A549 (cell line): ENCODE measurements at regions not wholly inside any gene's neighbourhood (a gene's known extent, or its start where the extent isn't known, plus 50 kb on each side); places are given as distances from the start of the nearest gene placed in this dataset.

Experiments
- ATAC-seq, 2 experiments: fragments of 200-7000 bp in 1 of 2; fragments of >200 bp in 1 of 2; cut with Nextera tagmentation in 1 of 2; cut with Tn5 transposase in 1 of 2; 3 replicates each; pipeline versions ENCODE4 v1.8.0 to v1.9.1; 2018 to 2020; ENCODE audit warnings: mild to moderate bottlenecking in 1 of 2, moderate library complexity in 1 of 2
- CTCF ChIA-PET: fragments of 300-600 bp; sonication (Branson Sonifier 250); formaldehyde crosslinking; extraction: SDS; loops from one replicate; lab custom pipeline; 2021; ENCODE audit warnings: antibody characterized with exemption, inconsistent platforms; lab: Yijun Ruan, JAX
- POLR2A ChIA-PET: fragments of 350-600 bp; formaldehyde crosslinking; extraction: SDS; loops from one replicate; lab custom pipeline; 2021; ENCODE audit warnings: antibody characterized with exemption, inconsistent platforms; lab: Yijun Ruan, JAX
- DNase-seq, 2 experiments: peaks; one replicate each; pipeline versions ENCODE4 v3.0.0 to v3.0.0-alpha.2; 2011 to 2016; ENCODE audit warnings: low read depth in 1 of 2, low spot score in 1 of 2
- FAIRE-seq: peaks from 2 replicates; lab custom pipeline; 2011; peaks lifted over from hg19 to GRCh38; lab: Jason Lieb, UNC
- H3K27ac ChIP-seq, 2 experiments: fragments of >200 bp; sonication (Bioruptor Twin); formaldehyde crosslinking; 3 replicates each; pipeline ENCODE4 v1.5.1; 2016 to 2017
- H3K4me1 ChIP-seq: fragments of >200 bp; sonication (Bioruptor Twin); formaldehyde crosslinking; 3 replicates; pipeline ENCODE4 v1.6.1; 2016
- H3K4me2 ChIP-seq: fragments of >200 bp; sonication (Bioruptor Twin); formaldehyde crosslinking; 3 replicates; pipeline ENCODE4 v1.6.1; 2016
- H3K4me3 ChIP-seq: fragments of >200 bp; sonication (Bioruptor Twin); formaldehyde crosslinking; 3 replicates; pipeline ENCODE4 v1.5.1; 2016
- H3K9me3 ChIP-seq: fragments of >200 bp; sonication (Bioruptor Twin); formaldehyde crosslinking; 3 replicates; pipeline ENCODE4 v1.6.1; 2016
- CEBPB ChIP-seq, 2 experiments: fragments of >200 bp in 1 of 2; sonication (Bioruptor Twin) in 1 of 2; formaldehyde crosslinking in 1 of 2; IDR thresholded peaks; 2 replicates each; pipeline ENCODE4 v1.6.1; 2012 to 2016
- CHD2 ChIP-seq: fragments of 150-350 bp; IDR thresholded peaks from 2 replicates; pipeline ENCODE4 v1.6.1; 2014; ENCODE audit warnings: low read length; ENCODE audit not compliant: partially characterized antibody
- EHF ChIP-seq: fragments of 250-450 bp; sonication (Bioruptor Pico); IDR thresholded peaks from 2 replicates; pipeline ENCODE4 v1.5.0; 2020; ENCODE audit warnings: mild to moderate bottlenecking
- EP300 ChIP-seq, 2 experiments: fragments of >200 bp; sonication (Bioruptor Twin); formaldehyde crosslinking; IDR thresholded peaks; 2 replicates in 1 of 2; 3 replicates in 1 of 2; pipeline ENCODE4 v1.6.1; 2016 to 2017
- FOSB ChIP-seq: fragments of 250-450 bp; sonication (Bioruptor Pico); IDR thresholded peaks from 2 replicates; pipeline ENCODE4 v1.5.0; 2020; ENCODE audit warnings: mild to moderate bottlenecking, moderate library complexity
- HOXA7 ChIP-seq: fragments of 250-450 bp; sonication (Bioruptor Pico); IDR thresholded peaks from 2 replicates; pipeline ENCODE4 v1.5.0; 2020; ENCODE audit warnings: mild to moderate bottlenecking, moderate library complexity
- JUN ChIP-seq, 2 experiments: fragments of >200 bp; sonication (Bioruptor Twin); formaldehyde crosslinking; IDR thresholded peaks; 2 replicates in 1 of 2; 3 replicates in 1 of 2; pipeline ENCODE4 v1.6.1; 2016 to 2017
- KDM1A ChIP-seq: fragments of 200-600 bp; sonication (generic); IDR thresholded peaks from 2 replicates; pipeline ENCODE4 v1.6.1; 2016; ENCODE audit warnings: low read depth, mild to moderate bottlenecking
- NPAS2 ChIP-seq: fragments of 250-450 bp; sonication (Bioruptor Pico); IDR thresholded peaks from 2 replicates; pipeline ENCODE4 v1.8.0; 2022; ENCODE audit warnings: mild to moderate bottlenecking, moderate library complexity, borderline replicate concordance
- NR3C1 ChIP-seq: fragments of >200 bp; sonication (Bioruptor Twin); formaldehyde crosslinking; IDR thresholded peaks from 3 replicates; pipeline ENCODE4 v1.6.1; 2017
- PBX3 ChIP-seq: IDR thresholded peaks from 2 replicates; pipeline ENCODE4 v1.6.1; 2012
- PHF8 ChIP-seq: fragments of 200-600 bp; sonication (generic); IDR thresholded peaks from 2 replicates; pipeline ENCODE4 v1.6.1; 2016; ENCODE audit warnings: low read depth, mild to moderate bottlenecking, antibody characterized with exemption, moderate library complexity, borderline replicate concordance
- POLR2AphosphoS2 ChIP-seq: conservative IDR thresholded peaks from 2 replicates; pipeline ENCODE4 v1.6.1; 2012; ENCODE audit warnings: low read length, improper control_type of control experiment, inconsistent platforms
- RAD21 ChIP-seq, 2 experiments: fragments of >200 bp in 1 of 2; sonication (Bioruptor Twin) in 1 of 2; formaldehyde crosslinking in 1 of 2; IDR thresholded peaks in 1 of 2; conservative IDR thresholded peaks in 1 of 2; 2 replicates in 1 of 2; 3 replicates in 1 of 2; pipeline ENCODE4 v1.6.1; 2012 to 2018; ENCODE audit warnings: inconsistent platforms in 1 of 2
- RARB ChIP-seq: fragments of 250-450 bp; sonication (Bioruptor Pico); IDR thresholded peaks from 2 replicates; pipeline ENCODE4 v1.8.0; 2021; ENCODE audit warnings: mild to moderate bottlenecking, moderate library complexity
- RCOR1 ChIP-seq: fragments of 150-350 bp; IDR thresholded peaks from 2 replicates; pipeline ENCODE4 v1.6.1; 2014; ENCODE audit warnings: antibody characterized with exemption, low read length, low read depth
- REST ChIP-seq: fragments of 200-600 bp; sonication (generic); IDR thresholded peaks from 2 replicates; pipeline ENCODE4 v1.6.1; 2016; ENCODE audit warnings: antibody characterized with exemption, mild to moderate bottlenecking, moderate library complexity
- SMC3 ChIP-seq: fragments of >200 bp; sonication (Bioruptor Twin); formaldehyde crosslinking; IDR thresholded peaks from 3 replicates; pipeline ENCODE4 v1.6.1; 2018; ENCODE audit warnings: inconsistent platforms
- TFCP2L1 ChIP-seq: fragments of 250-450 bp; sonication (Bioruptor Pico); IDR thresholded peaks from 2 replicates; pipeline ENCODE4 v1.5.0; 2021; ENCODE audit warnings: mild to moderate bottlenecking
- ZSCAN20 ChIP-seq: fragments of 250-450 bp; sonication (Bioruptor Pico); IDR thresholded peaks from 2 replicates; pipeline ENCODE4 v1.8.0; 2022; ENCODE audit warnings: mild to moderate bottlenecking, moderate library complexity
- WGBS: methylation state at CpG from one replicate; pipeline ENCODE4 v1.1.6; 2017; ENCODE audit errors: missing lambda C conversion rate; 5-methylcytosine and 5-hydroxymethylcytosine counted together

GRCh38 chr22:27680636-27681035, 120.9 kb downstream of the MN1 start:
- no peaks in the 10 kb centered on the region; the same call in 2 of the 3 replicates for H3K4me1 ChIP-seq
- ChIA-PET POLR2A (no interaction called here), CTCF (no interaction called here)
- H3K4me2 ChIP-seq: no peak overlapping the region
- TF ChIP-seq RARB (CRISPR knock-in tag): no peak
- TF ChIP-seq RCOR1: no peak
- TF ChIP-seq RAD21 (conservative IDR thresholded peaks at IDR 0.05 in 1 of 2, IDR thresholded peaks at IDR 0.05 in 1 of 2): no peak
- H3K9me3 ChIP-seq: no peaks in the 10 kb centered on the region
- no peak overlapping the region for H3K27ac ChIP-seq
- DNase-seq (no peak), FAIRE-seq (no peak), ATAC-seq (no peak)
- no peak overlapping the region for H3K4me3 ChIP-seq
- WGBS: 77% methylated on average over 7 of the region's 7 CpGs

- no peak for ATAC-seq
- Histone ChIP-seq H3K4me1 (peaks cover 4% of the 10 kb centered on the region), H3K27ac (no peak overlapping the region), H3K9me3 (no peaks in the 10 kb centered on the region), H3K4me3 (no peak overlapping the region), H3K4me2 (no peak overlapping the region)
- ChIA-PET POLR2A (no interaction called here), CTCF (interaction anchor here (1.3 kb wide), 1 partner anchor 15 kb away, joined by 3 read pairs; no protein-coding TSS in a partner anchor)
- DNase-seq: no peak
- TF ChIP-seq NPAS2: no peak
- TF ChIP-seq RARB (CRISPR knock-in tag): no peak
- no peak for TF ChIP-seq POLR2AphosphoS2
- TF ChIP-seq HOXA7 (CRISPR knock-in tag): no peak
- no peak for TF ChIP-seq EHF (CRISPR knock-in tag)
- no peak for TF ChIP-seq JUN (IDR thresholded peaks at IDR 0.05)
- TF ChIP-seq NR3C1: no peak
- no peak for TF ChIP-seq SMC3
- FAIRE-seq: no peak
- 93% methylated on average over 2 of the region's 3 CpGs for WGBS
Measured at GRCh38 chr22:27681037-27681436, 120.5 kb downstream of the MN1 start.

GRCh38 chr22:27682437-27682836, 119.1 kb downstream of the MN1 start:
- Histone ChIP-seq H3K4me3 (no peak overlapping the region), H3K4me1 (peaks cover 17% of the 10 kb centered on the region), H3K27ac (no peak overlapping the region), H3K9me3 (no peaks in the 10 kb centered on the region), H3K4me2 (no peak overlapping the region)
- no peak for TF ChIP-seq HOXA7 (CRISPR knock-in tag)
- TF ChIP-seq ZSCAN20 (CRISPR knock-in tag): no peak
- no peak for TF ChIP-seq CEBPB (IDR thresholded peaks at IDR 0.05)
- TF ChIP-seq FOSB (CRISPR knock-in tag): no peak
- TF ChIP-seq REST: no peak
- TF ChIP-seq EP300 (IDR thresholded peaks at IDR 0.05): no peak
- no peak for TF ChIP-seq TFCP2L1
- no peak for TF ChIP-seq CHD2
- no peak for TF ChIP-seq KDM1A
- TF ChIP-seq PHF8: no peak
- TF ChIP-seq PBX3: no peak
- POLR2A ChIA-PET: no interaction called here
- DNase-seq (no peak), ATAC-seq (no peak), FAIRE-seq (no peak)
- WGBS: 58% methylated on average over 4 of the region's 9 CpGs
- CTCF ChIA-PET: no interaction called here
